ENCODE measurements at regions not wholly inside any gene's neighbourhood (a gene's known extent, or its start where the extent isn't known, plus 50 kb on each side); places are given as distances from the start of the nearest gene placed in this dataset.

- no peak for TF ChIP-seq L3MBTL2 (conservative IDR thresholded peaks at IDR 0.05)
- no peak for TF ChIP-seq FOXM1 (IDR thresholded peaks at IDR 0.05; ENCODE audit: borderline replicate concordance)
- TF ChIP-seq FOXA1 (IDR thresholded peaks at IDR 0.05): no peak
- TF ChIP-seq NFRKB (IDR thresholded peaks at IDR 0.05): no peak
- TF ChIP-seq, protein P1, sequence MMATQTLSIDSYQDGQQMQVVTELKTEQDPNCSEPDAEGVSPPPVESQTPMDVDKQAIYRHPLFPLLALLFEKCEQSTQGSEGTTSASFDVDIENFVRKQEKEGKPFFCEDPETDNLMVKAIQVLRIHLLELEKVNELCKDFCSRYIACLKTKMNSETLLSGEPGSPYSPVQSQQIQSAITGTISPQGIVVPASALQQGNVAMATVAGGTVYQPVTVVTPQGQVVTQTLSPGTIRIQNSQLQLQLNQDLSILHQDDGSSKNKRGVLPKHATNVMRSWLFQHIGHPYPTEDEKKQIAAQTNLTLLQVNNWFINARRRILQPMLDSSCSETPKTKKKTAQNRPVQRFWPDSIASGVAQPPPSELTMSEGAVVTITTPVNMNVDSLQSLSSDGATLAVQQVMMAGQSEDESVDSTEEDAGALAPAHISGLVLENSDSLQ (IDR thresholded peaks at IDR 0.05): no peak
- DNase-seq (ENCODE audit: extremely low spot score): no peak
- POLR2A ChIA-PET: no interaction called here
- CTCF ChIA-PET: interaction anchor here (0.8 kb wide), 1 partner anchor 9 kb away, joined by 4 read pairs; no protein-coding TSS in a partner anchor
These were observed 62.3 kb upstream of the HHIP start for GRCh38 chr4:144583658-144584057.

DNA sequence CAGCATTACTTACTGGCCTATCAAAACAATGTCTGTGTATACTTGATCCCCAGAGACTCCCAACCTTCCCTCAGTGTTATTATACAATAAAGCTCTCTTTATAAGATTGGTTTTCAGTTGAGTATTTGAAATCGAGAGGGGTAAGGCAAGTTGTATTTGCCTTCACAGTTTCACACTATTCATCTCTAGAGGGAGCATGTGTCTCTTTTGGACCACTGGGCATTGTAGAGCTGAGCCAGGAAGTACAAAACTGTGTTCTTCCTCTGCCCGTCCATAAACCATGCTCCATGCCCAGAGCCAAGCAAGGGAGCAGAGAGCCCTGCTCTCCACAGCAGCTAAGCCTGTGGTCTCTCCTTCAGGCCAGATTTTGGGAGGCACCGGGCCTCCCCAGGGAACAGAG is 61.5 kb upstream of the HHIP start:
- POLR2A ChIA-PET: no interaction called here
- CTCF ChIA-PET: interaction anchor here (0.8 kb wide), 1 partner anchor 9 kb away, joined by 4 read pairs; no protein-coding TSS in a partner anchor
- TF ChIP-seq FOXM1 (IDR thresholded peaks at IDR 0.05; ENCODE audit: borderline replicate concordance): no peak
- no peak for TF ChIP-seq TARDBP (IDR thresholded peaks at IDR 0.05)
- TF ChIP-seq SUZ12 (IDR thresholded peaks at IDR 0.05): no peak
- no peak for TF ChIP-seq HDGF (IDR thresholded peaks at IDR 0.05; ENCODE audit: borderline replicate concordance)
- TF ChIP-seq BHLHE40 (IDR thresholded peaks at IDR 0.05; ENCODE audit: borderline replicate concordance): no peak
- no peak for TF ChIP-seq FOXA1 (IDR thresholded peaks at IDR 0.05)
- TF ChIP-seq L3MBTL2 (conservative IDR thresholded peaks at IDR 0.05): no peak
- no peak for TF ChIP-seq SP1 (IDR thresholded peaks at IDR 0.05)
- TF ChIP-seq NFRKB (IDR thresholded peaks at IDR 0.05): no peak
- TF ChIP-seq ELF4 (IDR thresholded peaks at IDR 0.05): no peak
- no peak for TF ChIP-seq CTBP1 (IDR thresholded peaks at IDR 0.05; ENCODE audit: borderline replicate concordance)
- TF ChIP-seq ARNT (IDR thresholded peaks at IDR 0.05): no peak
- TF ChIP-seq LEF1 (IDR thresholded peaks at IDR 0.05; ENCODE audit: borderline replicate concordance): no peak
- TF ChIP-seq ZNF384 (IDR thresholded peaks at IDR 0.05): no peak
- TF ChIP-seq, protein P1 (IDR thresholded peaks at IDR 0.05): no peak
- TF ChIP-seq FOXK2 (IDR thresholded peaks at IDR 0.05): no peak
- DNase-seq (ENCODE audit: extremely low spot score): no peak

DNA sequence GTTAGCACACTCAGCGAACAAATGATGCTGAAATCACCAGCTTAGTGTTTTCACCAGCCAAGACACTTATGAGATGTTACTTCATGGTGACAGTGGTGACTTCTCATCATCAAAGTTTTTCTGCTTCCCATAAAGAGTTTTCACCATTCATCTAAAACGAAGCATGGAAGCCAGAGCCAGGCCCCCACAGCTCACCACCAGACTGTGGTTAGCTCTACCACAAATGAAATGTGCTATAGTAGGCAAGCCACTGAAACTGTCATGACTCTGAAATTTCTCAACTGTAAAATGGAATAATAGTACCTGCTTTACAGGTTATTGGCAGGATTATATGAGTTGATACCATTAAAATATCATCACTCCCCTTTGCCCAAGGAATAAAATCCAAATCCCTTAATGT is 56.4 kb upstream of the HHIP start:
- no peak for DNase-seq (ENCODE audit: extremely low spot score)
- ChIA-PET POLR2A (no interaction called here), CTCF (no interaction called here)
- TF ChIP-seq FOXK2 (IDR thresholded peaks at IDR 0.05): no peak
- TF ChIP-seq BHLHE40 (IDR thresholded peaks at IDR 0.05; ENCODE audit: borderline replicate concordance): no peak
- TF ChIP-seq NFRKB (IDR thresholded peaks at IDR 0.05): no peak

DNA sequence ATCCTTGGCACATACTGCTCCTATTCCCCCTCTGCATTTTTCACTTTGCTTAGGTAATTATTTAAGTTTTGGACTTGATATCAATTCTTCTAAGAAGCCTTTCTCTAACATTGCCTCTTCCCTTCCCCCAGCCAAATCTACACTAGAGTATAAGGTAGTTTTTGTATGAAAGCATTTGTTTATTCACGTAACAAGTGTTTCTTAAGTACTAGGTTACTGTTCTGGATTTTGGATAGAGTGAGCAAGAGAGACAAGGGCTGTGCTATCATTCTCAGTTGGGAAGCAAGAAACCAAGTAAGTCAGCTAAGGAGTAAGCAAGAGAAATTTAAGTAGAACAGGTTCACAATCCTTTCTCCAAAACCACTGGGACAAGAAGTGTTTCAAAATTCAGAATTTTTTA is 55.9 kb upstream of the HHIP start:
- CTCF ChIA-PET: no interaction called here
- DNase-seq (ENCODE audit: extremely low spot score): no peak
- TF ChIP-seq, protein P1 (IDR thresholded peaks at IDR 0.05): no peak
- TF ChIP-seq ELF4 (IDR thresholded peaks at IDR 0.05) (no peak), LEF1 (IDR thresholded peaks at IDR 0.05; ENCODE audit: borderline replicate concordance) (no peak), TARDBP (IDR thresholded peaks at IDR 0.05) (no peak), ZNF384 (IDR thresholded peaks at IDR 0.05) (no peak), ARNT (IDR thresholded peaks at IDR 0.05) (no peak), SUZ12 (IDR thresholded peaks at IDR 0.05) (no peak), FOXA1 (IDR thresholded peaks at IDR 0.05) (no peak), L3MBTL2 (conservative IDR thresholded peaks at IDR 0.05) (no peak), HDGF (IDR thresholded peaks at IDR 0.05; ENCODE audit: borderline replicate concordance) (no peak)
- POLR2A ChIA-PET: no interaction called here

DNA sequence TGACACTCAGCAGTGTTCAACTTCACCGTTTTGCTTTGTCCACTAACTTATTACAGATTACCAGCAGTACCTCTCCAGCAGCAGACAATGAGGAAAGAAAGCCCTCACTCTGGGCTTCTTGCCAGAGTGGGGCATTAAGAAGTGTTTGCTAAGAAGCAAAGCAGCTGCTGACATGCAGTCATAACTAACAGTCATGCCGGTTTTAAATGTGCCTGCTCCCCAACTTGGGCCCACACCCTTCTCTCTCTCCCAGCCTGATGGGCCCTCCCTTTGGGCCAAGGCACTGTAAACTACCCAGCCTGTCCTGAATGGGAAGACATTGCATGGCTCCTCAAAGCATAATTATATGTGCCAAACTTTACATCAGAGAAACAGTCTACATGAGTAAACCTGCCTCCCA is 54.6 kb upstream of the HHIP start:
- DNase-seq (ENCODE audit: extremely low spot score): no peak
- no peak for TF ChIP-seq CTBP1 (IDR thresholded peaks at IDR 0.05; ENCODE audit: borderline replicate concordance)
- TF ChIP-seq BHLHE40 (IDR thresholded peaks at IDR 0.05; ENCODE audit: borderline replicate concordance): no peak
- TF ChIP-seq ZNF384 (IDR thresholded peaks at IDR 0.05): no peak
- no peak for TF ChIP-seq HDGF (IDR thresholded peaks at IDR 0.05; ENCODE audit: borderline replicate concordance)
- no peak for TF ChIP-seq SP1 (IDR thresholded peaks at IDR 0.05)
- TF ChIP-seq L3MBTL2 (conservative IDR thresholded peaks at IDR 0.05): no peak
- no peak for TF ChIP-seq FOXK2 (IDR thresholded peaks at IDR 0.05)
- TF ChIP-seq ARNT (IDR thresholded peaks at IDR 0.05): no peak
- ChIA-PET POLR2A (no interaction called here), CTCF (no interaction called here)

DNA sequence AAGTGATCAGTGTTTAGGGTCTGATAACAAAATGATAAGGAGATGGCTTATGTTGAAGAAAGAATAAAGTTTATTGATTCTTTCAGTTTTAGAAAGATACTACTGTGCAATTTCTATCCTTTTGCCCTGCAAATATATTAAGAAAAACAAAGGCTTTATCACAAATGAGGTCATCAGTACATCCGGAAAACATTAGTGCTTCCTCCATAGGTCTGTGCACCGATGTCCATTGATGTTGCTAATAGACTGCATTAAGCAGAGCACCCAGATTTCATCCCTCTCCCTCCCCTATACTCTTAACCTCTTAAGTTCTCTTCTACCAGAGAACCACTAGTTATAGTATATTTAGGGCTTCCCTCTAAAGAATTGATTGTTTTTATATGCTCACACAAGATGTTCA is 53.7 kb upstream of the HHIP start:
- CTCF ChIA-PET: no interaction called here
- POLR2A ChIA-PET: no interaction called here
- TF ChIP-seq FOXA1 (IDR thresholded peaks at IDR 0.05) (no peak), L3MBTL2 (conservative IDR thresholded peaks at IDR 0.05) (no peak), FOXK2 (IDR thresholded peaks at IDR 0.05) (no peak), SP1 (IDR thresholded peaks at IDR 0.05) (no peak), LEF1 (IDR thresholded peaks at IDR 0.05; ENCODE audit: borderline replicate concordance) (no peak), ZNF384 (IDR thresholded peaks at IDR 0.05) (no peak), FOXM1 (IDR thresholded peaks at IDR 0.05; ENCODE audit: borderline replicate concordance) (no peak), ELF4 (IDR thresholded peaks at IDR 0.05) (no peak), BHLHE40 (IDR thresholded peaks at IDR 0.05; ENCODE audit: borderline replicate concordance) (no peak), ARNT (IDR thresholded peaks at IDR 0.05) (no peak)
- no peak for DNase-seq (ENCODE audit: extremely low spot score)

GRCh38 chr4:144594471-144594986 is 51.4 kb upstream of the HHIP start:
- no peak for TF ChIP-seq ARNT (IDR thresholded peaks at IDR 0.05)
- no peak for TF ChIP-seq FOXA1 (IDR thresholded peaks at IDR 0.05)
- TF ChIP-seq ZNF384 (IDR thresholded peaks at IDR 0.05): no peak
- TF ChIP-seq TARDBP (IDR thresholded peaks at IDR 0.05): no peak
- no peak for TF ChIP-seq NFRKB (IDR thresholded peaks at IDR 0.05)
- TF ChIP-seq HDGF (IDR thresholded peaks at IDR 0.05; ENCODE audit: borderline replicate concordance): no peak
- TF ChIP-seq ELF4 (IDR thresholded peaks at IDR 0.05): no peak
- no peak for TF ChIP-seq LEF1 (IDR thresholded peaks at IDR 0.05; ENCODE audit: borderline replicate concordance)
- TF ChIP-seq SP1 (IDR thresholded peaks at IDR 0.05): no peak
- no peak for TF ChIP-seq FOXK2 (IDR thresholded peaks at IDR 0.05)
- no peak for TF ChIP-seq BHLHE40 (IDR thresholded peaks at IDR 0.05; ENCODE audit: borderline replicate concordance)
- TF ChIP-seq, protein P1 (IDR thresholded peaks at IDR 0.05): no peak
- TF ChIP-seq SUZ12 (IDR thresholded peaks at IDR 0.05): no peak
- CTCF ChIA-PET: no interaction called here
- POLR2A ChIA-PET: no interaction called here

More at GRCh38 chr4:144594471-144594986, 51.4 kb upstream of the HHIP start:
- DNase-seq (ENCODE audit: extremely low spot score): no peak

All from HEK293T (cell line).